Activated gamma-delta T cell (primary cell): ENCODE measurements at regions not wholly inside any gene's neighbourhood (a gene's known extent, or its start where the extent isn't known, plus 50 kb on each side); places are given as distances from the start of the nearest gene placed in this dataset.

Source experiments
- DNase-seq: peaks from one replicate; lab custom pipeline; 2025; lab: John Stamatoyannopoulos, UW

DNA sequence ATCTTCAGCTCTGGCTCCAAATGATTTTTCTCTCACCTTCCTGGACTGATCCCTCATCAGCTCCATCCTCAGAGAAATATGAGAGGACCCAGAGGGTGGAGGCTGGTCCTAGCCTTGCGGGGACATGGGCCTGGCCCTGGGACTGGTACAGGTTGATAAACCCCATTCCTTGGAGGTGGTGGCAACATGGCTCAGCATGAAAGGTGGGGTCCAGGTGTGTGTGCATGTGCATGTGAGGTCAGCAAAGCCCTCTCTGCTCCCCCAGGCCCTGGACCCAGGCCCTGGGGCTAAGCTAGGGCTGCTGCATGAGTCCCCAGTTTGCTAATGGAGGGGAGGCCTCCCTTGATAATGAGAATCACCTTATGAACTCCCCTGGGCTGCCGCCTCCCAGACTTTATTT is 363.1 kb downstream of the MATN1 start:
- DNase-seq = no peak

- DNase-seq = no peak
Observed at GRCh38 chr1:30359539-30360220, 363.7 kb downstream of the MATN1 start.

- no peak for DNase-seq
Observed at GRCh38 chr1:30358500-30358899, 364.9 kb downstream of the MATN1 start.

- DNase-seq = no peak
Observed at GRCh38 chr1:30356839-30357238, 366.5 kb downstream of the MATN1 start.

DNA sequence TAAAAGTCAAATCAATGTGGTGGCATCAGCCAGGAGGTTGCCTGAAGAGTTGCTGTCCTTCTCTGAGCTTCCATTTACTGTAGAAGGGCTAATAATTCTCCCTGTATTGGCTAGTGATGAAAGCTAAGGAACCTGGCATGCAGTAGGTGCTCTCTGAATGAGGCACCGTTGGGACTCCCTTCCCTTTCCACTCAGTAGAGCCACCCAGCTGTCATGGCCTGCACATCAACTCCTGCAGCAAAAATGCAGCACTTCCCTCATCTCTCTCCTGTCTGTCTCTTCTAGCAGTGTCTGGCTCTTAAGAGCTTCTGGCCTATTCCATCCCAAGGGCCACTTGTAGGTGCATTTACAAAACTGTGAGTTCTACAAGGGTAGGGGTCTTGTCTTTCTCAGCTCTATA is 369.0 kb downstream of the MATN1 start:
- no peak for DNase-seq

GRCh38 chr1:30353637-30354036 is 369.7 kb downstream of the MATN1 start:
- DNase-seq = no peak

GRCh38 chr1:30348147-30348546 is 375.2 kb downstream of the MATN1 start:
- no peak for DNase-seq

GRCh38 chr1:30345491-30346130 is 377.8 kb downstream of the MATN1 start:
- no peak for DNase-seq

- no peak for DNase-seq
Observed at GRCh38 chr1:30343562-30343961, 379.8 kb downstream of the MATN1 start.

- DNase-seq = no peak
Observed at GRCh38 chr1:30342535-30343141, 380.7 kb downstream of the MATN1 start.

- DNase-seq = no peak
Observed at GRCh38 chr1:30340934-30341333, 382.5 kb downstream of the MATN1 start.

- no peak for DNase-seq
Observed at GRCh38 chr1:30339866-30340265, 383.5 kb downstream of the MATN1 start.

DNA sequence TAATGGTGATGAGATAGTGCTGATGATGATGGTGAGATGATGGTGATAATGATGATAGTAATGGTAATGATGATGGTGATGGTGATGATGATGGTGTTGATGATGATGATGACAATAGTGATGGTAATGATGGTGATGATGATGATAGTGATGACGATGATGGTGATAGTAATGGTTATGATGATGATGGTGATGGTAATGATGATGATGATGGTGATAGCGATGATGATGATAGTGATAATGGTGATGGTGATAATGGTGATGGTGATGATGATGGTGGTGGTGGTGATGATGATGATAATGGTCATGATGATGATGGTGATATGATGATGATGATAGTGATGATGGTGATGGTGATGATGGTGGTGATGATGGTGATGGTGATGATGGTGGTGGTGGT is 384.6 kb downstream of the MATN1 start:
- DNase-seq = no peak

DNA sequence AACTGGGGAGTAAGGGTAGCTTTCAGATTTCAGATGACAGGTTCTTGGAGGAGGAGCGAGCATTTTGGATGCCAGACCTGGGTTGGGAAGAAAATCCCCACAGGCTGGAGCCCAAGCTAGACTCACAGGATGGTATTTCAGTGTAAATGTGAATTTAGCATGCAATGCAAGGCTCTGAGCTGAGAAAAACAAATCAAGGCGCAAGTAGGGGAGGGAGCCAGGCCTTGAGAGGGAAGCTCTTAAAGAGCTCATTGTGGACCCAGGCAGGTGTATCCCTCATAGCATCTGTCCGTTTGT is 386.1 kb downstream of the MATN1 start:
- no peak for DNase-seq

DNA sequence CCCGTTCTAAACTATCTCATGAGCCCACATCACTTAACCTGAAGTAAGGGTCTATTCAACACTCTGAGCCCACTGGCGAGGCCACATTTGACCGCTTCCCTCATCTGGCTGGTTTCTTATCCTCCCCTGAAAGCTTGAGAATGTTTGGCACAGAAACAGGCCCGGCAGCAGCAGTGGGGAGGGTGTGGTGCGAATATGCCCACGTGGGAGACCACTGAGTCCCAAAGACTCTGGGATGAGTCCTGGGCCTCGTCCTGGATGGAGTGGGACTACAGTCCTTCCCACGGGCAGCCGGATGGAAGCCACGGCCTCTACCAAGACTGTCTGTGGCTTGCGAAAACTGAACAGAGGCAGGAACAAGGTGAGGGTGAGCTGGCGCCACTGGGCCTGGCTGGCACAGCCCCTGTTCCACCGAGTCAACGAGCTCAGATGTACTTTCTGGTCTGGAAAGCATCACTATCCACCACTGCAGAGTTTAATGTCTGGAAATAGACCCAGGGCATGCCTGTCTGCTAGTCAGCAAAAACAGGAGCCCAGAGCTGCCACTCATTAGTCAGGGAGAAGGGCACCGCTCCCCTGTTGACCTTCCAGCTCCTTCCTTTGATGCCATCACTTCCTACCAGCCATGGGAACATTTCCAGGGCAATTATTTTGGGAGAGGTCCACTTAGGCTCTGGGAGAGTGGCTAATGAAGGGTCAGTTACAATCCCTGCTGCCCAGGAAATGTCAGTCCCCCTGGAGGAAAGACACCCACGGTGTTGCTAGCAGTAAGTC is 386.6 kb downstream of the MATN1 start:
- DNase-seq = no peak

DNA sequence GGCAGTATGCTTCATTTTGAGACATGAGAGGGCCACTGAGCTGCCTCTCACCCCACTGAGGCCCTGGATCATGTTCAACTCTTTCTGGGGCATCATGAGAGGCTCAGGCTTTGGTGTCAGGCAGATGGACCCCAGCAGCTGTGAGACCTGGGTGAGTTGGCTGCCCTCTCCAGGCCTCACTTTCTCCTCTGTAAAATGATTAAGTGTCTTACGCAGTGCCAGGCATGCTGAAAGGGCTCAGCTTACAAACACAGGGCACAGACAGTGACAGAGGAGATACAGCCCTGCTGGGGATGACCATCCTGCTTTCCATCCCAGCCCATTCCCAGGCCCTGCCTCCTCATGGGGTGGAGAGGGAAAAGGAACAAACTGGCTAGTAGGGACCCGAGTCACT is 387.4 kb downstream of the MATN1 start:
- no peak for DNase-seq

- no peak for DNase-seq
Observed at GRCh38 chr1:30335389-30335996, 387.9 kb downstream of the MATN1 start.

DNA sequence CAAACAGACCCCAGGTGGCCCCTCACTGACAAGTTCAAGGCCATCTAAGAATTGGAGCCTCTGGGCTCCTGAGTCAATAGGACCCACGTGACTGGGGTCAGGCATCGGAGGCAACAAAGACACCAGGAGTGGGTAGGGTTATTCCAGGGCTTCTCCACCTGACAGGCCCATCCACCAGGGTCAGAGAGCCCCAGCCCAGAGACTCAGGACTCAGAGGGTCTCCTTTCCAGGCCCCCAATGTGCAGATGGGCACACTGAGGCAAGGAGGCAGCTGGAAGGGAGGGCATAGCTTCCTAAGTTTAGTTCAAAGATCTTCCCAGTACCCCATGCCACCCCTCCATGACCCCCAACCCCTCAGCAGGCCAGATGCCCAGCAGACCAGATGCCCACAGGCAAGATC is 388.6 kb downstream of the MATN1 start:
- DNase-seq = no peak

DNA sequence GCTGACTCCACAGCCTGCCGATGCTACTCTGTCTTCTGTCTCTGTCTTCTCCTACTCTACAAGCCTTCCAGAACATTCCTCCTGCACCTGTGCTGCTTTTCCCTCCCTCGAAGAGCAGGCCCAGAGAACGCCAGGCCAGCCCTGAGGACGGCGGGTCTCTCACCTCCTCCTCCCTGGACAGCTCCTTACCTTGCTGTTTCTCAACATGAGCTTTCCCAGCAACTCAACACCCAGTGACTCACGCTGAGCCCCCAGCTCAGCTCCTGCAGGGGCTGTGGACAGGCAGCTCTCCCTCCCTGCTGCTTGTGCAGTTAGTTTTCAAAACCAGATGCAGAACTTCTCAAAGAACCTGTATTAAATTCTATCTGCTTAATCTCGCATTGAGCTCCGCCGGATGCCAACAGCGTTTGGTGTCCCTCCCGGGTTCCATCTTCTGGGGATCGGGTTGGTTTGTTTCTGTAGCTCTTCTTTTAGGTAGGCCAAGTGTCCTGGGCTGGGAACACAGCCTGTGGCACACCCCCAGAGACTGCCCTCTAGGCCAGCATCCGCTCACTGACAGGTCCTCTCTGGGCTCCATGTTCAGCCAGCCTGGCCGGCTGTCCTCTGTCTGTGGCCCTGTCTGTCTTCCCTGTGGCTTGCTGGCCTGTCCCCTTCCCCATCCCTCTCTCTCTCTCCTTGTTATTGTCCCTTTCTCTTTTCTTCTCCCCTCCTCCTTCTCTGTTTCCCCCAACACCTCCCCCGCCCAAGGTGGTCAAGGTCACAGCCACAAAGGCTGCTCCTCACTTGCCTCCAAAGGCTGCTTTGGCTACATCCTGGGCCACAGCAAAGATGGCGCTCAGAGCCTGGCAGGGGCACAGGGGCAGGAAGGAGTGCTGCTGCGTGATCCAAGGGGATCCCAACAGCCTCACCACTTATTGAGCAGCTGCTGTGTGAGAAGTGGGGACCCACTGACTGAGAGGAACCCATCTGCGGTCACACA is 391.0 kb downstream of the MATN1 start:
- no peak for DNase-seq

- no peak for DNase-seq
Observed at GRCh38 chr1:30331415-30332065, 391.8 kb downstream of the MATN1 start.

DNA sequence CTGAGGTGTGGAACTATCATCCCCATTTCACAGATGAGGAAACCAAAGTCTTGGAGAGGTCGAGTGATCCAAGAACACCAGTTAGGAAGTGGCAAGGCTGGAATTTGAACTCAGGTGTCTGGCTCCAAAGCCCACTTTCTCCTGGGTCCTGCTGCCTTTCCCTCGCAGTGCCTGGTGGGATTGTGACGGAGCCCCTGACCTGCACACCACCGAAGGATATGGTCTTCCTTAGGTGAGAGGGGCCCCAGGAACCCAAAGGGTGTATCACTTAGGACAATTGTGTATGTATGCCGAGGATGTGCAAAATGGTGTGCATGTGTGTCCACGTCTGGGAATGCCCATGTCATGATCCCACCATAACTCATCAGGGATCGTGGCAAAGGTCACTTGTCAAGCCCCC is 392.7 kb downstream of the MATN1 start:
- no peak for DNase-seq
